ENCODE measurements at regions not wholly inside any gene's neighbourhood (a gene's known extent, or its start where the extent isn't known, plus 50 kb on each side); places are given as distances from the start of the nearest gene placed in this dataset.

- no peaks in the 10 kb centered on the region for H3F3A ChIP-seq (replicated peaks; ENCODE audit: insufficient read depth)
- H3K9me3 ChIP-seq = no peaks in the 10 kb centered on the region
- no peak overlapping the region for H3K27ac ChIP-seq (ENCODE audit: low read depth in 2 of 2, low read length in 1 of 2)
- no peaks in the 10 kb centered on the region for H3K9me2 ChIP-seq
- H4K20me1 ChIP-seq (ENCODE audit: insufficient read depth) = no peaks in the 10 kb centered on the region
- POLR2A ChIA-PET = no interaction called here
- H3K9ac ChIP-seq = no peak overlapping the region
- no peak overlapping the region for H3K4me3 ChIP-seq (ENCODE audit: low read depth in 2 of 2, low read length in 1 of 2)
- H3K36me3 ChIP-seq (replicated peaks in 1 of 2; ENCODE audit: control insufficient read depth in 1 of 2, insufficient read depth in 2 of 2, low read length in 1 of 2) = no peaks in the 10 kb centered on the region
- 42% methylated on average over 2 of the region's 2 CpGs for WGBS (ENCODE audit: low lambda C conversion rate)
- H3K27me3 ChIP-seq (ENCODE audit: insufficient read depth) = no peaks in the 10 kb centered on the region
- no peaks in the 10 kb centered on the region for H3K79me2 ChIP-seq (ENCODE audit: insufficient read depth)
- no peak overlapping the region for H2AFZ ChIP-seq (ENCODE audit: low read depth)
- DNase-seq = no peak
- H3K4me1 ChIP-seq (ENCODE audit: control insufficient read depth in 1 of 2, insufficient read depth in 2 of 2, low read depth in 1 of 2, low read length in 1 of 2) = no peaks in the 10 kb centered on the region
- no peak for TF ChIP-seq RAD21 (IDR thresholded peaks at IDR 0.05; ENCODE audit: low read length)
- no peak for TF ChIP-seq SIN3A (IDR thresholded peaks at IDR 0.05; ENCODE audit: borderline replicate concordance, low read depth, low read length)
- no peak for TF ChIP-seq RCOR1 (IDR thresholded peaks at IDR 0.05; ENCODE audit: low read length)
- no peak for TF ChIP-seq IRF3 (IDR thresholded peaks at IDR 0.05; ENCODE audit: low read depth, low read length)
- TF ChIP-seq EZH2phosphoT487 (IDR thresholded peaks at IDR 0.05; ENCODE audit: borderline replicate concordance, low read depth) = no peak
- TF ChIP-seq CTCF (IDR thresholded peaks at IDR 0.05) = no peak
- no peak for TF ChIP-seq ELF1 (IDR thresholded peaks at IDR 0.05)
- no peak for TF ChIP-seq JUND (IDR thresholded peaks at IDR 0.05)
- no peak for TF ChIP-seq USF1 (IDR thresholded peaks at IDR 0.05; ENCODE audit: borderline replicate concordance, low read depth)
- no peak for TF ChIP-seq TCF12 (IDR thresholded peaks at IDR 0.05)
- no peak for TF ChIP-seq EP300 (IDR thresholded peaks at IDR 0.05; ENCODE audit: borderline replicate concordance in 1 of 2, low read depth in 1 of 2, low read length in 1 of 2)
- no peak for TF ChIP-seq TEAD4 (IDR thresholded peaks at IDR 0.05; ENCODE audit: borderline replicate concordance, insufficient read depth)
- TF ChIP-seq TAF1 (IDR thresholded peaks at IDR 0.05; ENCODE audit: borderline replicate concordance, low read depth, low read length) = no peak
- TF ChIP-seq PBX3 (IDR thresholded peaks at IDR 0.05) = no peak
- no peak for TF ChIP-seq REST (IDR thresholded peaks at IDR 0.05; ENCODE audit: low read depth, low read length)
- no peak for TF ChIP-seq RFX5 (IDR thresholded peaks at IDR 0.05; ENCODE audit: low read length)
- CTCF ChIA-PET = interaction anchor here (1.2 kb wide), 1 partner anchor 14 kb away, joined by 4 read pairs; no protein-coding TSS in a partner anchor
- no peak overlapping the region for H3K4me2 ChIP-seq
Measured at GRCh38 chr6:132900849-132901248, 86.5 kb downstream of the RPS12 start.

Measured in SK-N-SH (cell line).